D341Med (cell line): ENCODE measurements at regions not wholly inside any gene's neighbourhood (a gene's known extent, or its start where the extent isn't known, plus 50 kb on each side); places are given as distances from the start of the nearest gene placed in this dataset.
A peak's percentile ranks its signal among the peaks of the same experiment; 100 is the strongest.

Experiments
- DNase-seq: peaks from one replicate; pipeline ENCODE4 v3.0.0; 2012; ENCODE audit warnings: low spot score

GRCh38 chr15:70491201-70491621, 272.1 kb downstream of the UACA start:
- DNase-seq, result no peak

GRCh38 chr15:70490838-70491155, 272.6 kb downstream of the UACA start:
- no peak for DNase-seq

GRCh38 chr15:70490148-70490837, 273.1 kb downstream of the UACA start:
- DNase-seq, result no peak

GRCh38 chr15:70488941-70489848, 274.2 kb downstream of the UACA start:
- DNase-seq, result no peak

GRCh38 chr15:70488002-70488605, 275.3 kb downstream of the UACA start:
- DNase-seq, result peak; percentile 80

GRCh38 chr15:70487387-70487740, 276.0 kb downstream of the UACA start:
- no peak for DNase-seq

- DNase-seq, result no peak
These were observed 276.6 kb downstream of the UACA start for GRCh38 chr15:70486451-70487386.

GRCh38 chr15:70486012-70486411, 277.3 kb downstream of the UACA start:
- DNase-seq, result no peak

GRCh38 chr15:70484993-70485392, 278.4 kb downstream of the UACA start:
- DNase-seq, result no peak

GRCh38 chr15:70483513-70483912, 279.8 kb downstream of the UACA start:
- no peak for DNase-seq

GRCh38 chr15:70480196-70480856, 283.0 kb downstream of the UACA start:
- no peak for DNase-seq

- DNase-seq, result no peak
These were observed 283.6 kb downstream of the UACA start for GRCh38 chr15:70479785-70480184.

- DNase-seq, result no peak
These were observed 284.3 kb downstream of the UACA start for GRCh38 chr15:70479056-70479455.

- DNase-seq, result no peak
These were observed 284.9 kb downstream of the UACA start for GRCh38 chr15:70478251-70478990.

- DNase-seq, result no peak
These were observed 285.6 kb downstream of the UACA start for GRCh38 chr15:70477750-70478250.

- DNase-seq, result no peak
These were observed 286.9 kb downstream of the UACA start for GRCh38 chr15:70476441-70476840.

GRCh38 chr15:70475921-70476320, 287.4 kb downstream of the UACA start:
- DNase-seq, result no peak

GRCh38 chr15:70475407-70475781, 288.0 kb downstream of the UACA start:
- no peak for DNase-seq

- DNase-seq, result no peak
These were observed 288.6 kb downstream of the UACA start for GRCh38 chr15:70474471-70475406.
